Neural progenitor cell (in vitro differentiated cells): ENCODE measurements at regions not wholly inside any gene's neighbourhood (a gene's known extent, or its start where the extent isn't known, plus 50 kb on each side); places are given as distances from the start of the nearest gene placed in this dataset.

Experiments
- EZH2 ChIP-seq: fragments of 200-600 bp; sonication (generic); IDR thresholded peaks from 2 replicates; pipeline ENCODE4 v1.6.1; 2017; ENCODE audit warnings: antibody characterized with exemption, mild to moderate bottlenecking, moderate library complexity
- EZH2phosphoT487 ChIP-seq: fragments of 200-600 bp; sonication (generic); IDR thresholded peaks from 2 replicates; pipeline ENCODE4 v1.6.1; 2017; ENCODE audit warnings: antibody characterized with exemption
- TF ChIP-seq, protein P1 (sequence below): fragments of 200-600 bp; sonication (generic); IDR thresholded peaks from 2 replicates; pipeline ENCODE4 v1.5.1; 2017; ENCODE audit warnings: antibody characterized with exemption, mild to moderate bottlenecking

DNA sequence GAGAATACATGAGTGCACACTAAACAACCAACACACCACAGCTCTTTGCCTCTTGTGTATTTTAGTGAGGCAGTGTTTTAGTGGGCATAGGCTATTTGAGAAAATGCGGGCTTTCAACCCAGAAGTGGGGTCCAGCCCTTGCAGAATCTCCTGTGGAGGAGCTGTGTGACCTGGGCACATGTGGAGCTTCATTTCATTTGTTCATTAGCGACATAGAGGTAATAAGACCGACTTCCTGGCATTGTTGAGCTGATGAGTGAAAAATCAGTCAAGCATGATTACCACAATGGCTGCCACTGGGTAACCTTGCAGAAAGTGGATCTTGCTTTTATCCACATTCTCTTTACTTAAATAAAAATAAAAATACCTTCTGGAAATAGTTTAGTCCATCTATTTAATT, 923.5 kb downstream of the BCL11B start:
- TF ChIP-seq, protein P1, sequence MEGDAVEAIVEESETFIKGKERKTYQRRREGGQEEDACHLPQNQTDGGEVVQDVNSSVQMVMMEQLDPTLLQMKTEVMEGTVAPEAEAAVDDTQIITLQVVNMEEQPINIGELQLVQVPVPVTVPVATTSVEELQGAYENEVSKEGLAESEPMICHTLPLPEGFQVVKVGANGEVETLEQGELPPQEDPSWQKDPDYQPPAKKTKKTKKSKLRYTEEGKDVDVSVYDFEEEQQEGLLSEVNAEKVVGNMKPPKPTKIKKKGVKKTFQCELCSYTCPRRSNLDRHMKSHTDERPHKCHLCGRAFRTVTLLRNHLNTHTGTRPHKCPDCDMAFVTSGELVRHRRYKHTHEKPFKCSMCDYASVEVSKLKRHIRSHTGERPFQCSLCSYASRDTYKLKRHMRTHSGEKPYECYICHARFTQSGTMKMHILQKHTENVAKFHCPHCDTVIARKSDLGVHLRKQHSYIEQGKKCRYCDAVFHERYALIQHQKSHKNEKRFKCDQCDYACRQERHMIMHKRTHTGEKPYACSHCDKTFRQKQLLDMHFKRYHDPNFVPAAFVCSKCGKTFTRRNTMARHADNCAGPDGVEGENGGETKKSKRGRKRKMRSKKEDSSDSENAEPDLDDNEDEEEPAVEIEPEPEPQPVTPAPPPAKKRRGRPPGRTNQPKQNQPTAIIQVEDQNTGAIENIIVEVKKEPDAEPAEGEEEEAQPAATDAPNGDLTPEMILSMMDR = no peak
- TF ChIP-seq EZH2phosphoT487 (no peak), EZH2 (no peak)
